DMS 273 treated with DMSO at 0.1 percent for 48 hours (cell line): ENCODE measurements at regions not wholly inside any gene's neighbourhood (a gene's known extent, or its start where the extent isn't known, plus 50 kb on each side); places are given as distances from the start of the nearest gene placed in this dataset.
A peak's percentile ranks its signal among the peaks of the same experiment; 100 is the strongest.
"Not testable (repeated sequence)": the region's sequence is repeated elsewhere in the genome, so short reads cannot be mapped to it uniquely, and the experiment has no call there.

Source experiments
- DNase-seq: peaks from one replicate; lab custom pipeline; 2025; lab: John Stamatoyannopoulos, UW

DNA sequence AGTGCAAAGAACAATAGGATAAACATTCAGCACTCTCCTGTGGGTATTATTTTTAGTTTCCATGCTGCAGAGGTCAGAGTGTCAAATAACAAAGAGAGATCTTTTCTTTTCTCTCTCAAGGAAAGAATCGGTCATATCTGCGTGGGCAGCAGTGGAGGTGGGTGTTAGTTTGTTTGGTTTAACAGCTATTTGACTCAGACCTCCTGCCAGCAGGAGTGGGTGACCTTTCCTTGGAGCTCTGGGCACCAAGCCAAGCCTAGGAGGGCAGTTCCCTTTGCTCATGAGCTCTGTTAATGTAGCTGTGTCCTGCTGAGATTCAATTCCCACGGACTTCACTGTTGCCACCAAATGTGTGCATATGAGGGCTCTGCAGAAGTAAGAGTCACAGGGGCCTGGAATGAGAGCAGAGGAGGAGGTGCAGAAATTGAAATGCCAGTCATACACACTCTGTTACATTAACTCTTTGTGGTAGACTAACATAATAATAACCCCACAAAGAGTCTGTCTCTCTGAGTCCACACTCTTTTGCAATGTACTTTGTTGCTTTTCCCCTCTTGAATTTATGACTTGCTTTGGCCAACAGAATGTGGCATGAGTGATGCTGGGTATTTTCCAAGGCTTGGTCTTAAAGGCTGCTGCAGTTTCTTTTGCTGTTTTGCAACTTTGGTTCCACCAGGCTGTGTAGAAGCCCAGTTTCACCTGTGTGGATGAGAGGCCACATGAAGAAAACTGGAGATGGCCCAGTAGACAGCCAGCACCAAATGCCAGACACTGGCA, 76.0 kb upstream of the GRK3 start:
- DNase-seq, result peak; percentile 14

GRCh38 chr22:25489947-25490346, 74.5 kb upstream of the GRK3 start:
- DNase-seq, result no peak

GRCh38 chr22:25490896-25491295, 73.6 kb upstream of the GRK3 start:
- DNase-seq, result no peak

DNA sequence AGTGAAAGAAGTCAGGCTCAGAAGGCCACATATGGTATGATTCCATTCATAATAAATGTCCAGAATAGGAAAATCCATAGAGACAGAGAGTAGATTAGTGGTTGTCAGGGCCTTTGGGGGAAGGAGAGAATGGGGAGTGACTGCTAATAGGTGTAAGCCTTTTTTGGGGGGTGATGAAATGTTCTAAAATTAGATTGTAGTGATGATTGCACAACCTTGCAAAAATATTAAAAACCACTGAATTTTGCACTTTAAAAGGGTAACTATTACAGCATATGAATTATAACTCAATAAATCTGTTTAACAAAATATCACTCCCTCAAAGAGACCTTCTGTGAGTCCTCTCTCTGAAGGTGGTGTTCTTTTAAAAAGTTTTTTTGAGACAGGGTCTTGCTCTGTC, 72.3 kb upstream of the GRK3 start:
- DNase-seq, result no peak

DNA sequence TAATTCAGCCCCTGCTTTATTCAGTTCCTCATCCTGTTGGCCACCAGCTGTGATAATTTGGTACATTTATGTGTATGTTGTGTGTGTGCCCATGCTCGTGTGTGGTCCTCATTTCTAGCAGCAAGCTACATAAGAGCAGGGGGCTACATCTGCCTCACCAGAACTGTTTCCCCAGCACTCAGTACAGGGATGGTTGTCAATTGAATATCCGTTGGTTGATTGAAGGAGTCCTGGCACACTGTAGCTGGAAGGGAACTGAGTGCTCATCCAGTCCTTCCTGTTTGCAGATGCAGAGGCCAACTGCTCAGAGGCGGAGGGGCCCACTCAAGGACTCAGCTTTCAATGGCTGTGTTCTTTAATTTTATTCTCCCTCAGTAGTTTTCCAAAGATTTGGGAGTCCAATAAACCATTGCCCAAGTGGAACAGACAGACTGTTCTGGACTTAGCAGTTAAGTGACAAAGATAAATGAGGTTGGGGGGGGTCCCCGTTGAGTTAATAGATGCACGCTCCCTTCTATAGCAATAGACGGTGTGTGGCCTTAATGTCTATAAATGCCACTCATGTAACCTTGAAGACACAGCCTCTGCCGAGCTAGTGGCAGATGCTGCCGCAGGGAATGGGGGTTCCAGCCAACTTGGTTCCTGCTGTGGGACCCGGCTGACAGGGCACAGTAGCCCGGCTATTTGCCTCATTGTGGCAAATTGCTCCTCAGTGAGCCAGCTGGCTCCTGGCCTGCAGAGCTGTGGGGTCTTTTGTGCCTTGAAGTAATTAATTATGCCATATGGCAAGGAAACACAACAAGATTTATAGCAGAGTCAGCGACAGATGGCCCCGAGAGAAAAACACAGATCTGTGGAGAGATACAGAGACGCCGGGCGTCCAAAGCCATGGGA, 71.4 kb upstream of the GRK3 start:
- peak; percentile 96 for DNase-seq

- DNase-seq, result peak; percentile 77
Measured at GRCh38 chr22:25493794-25494193, 70.7 kb upstream of the GRK3 start.

- DNase-seq, result no peak
Measured at GRCh38 chr22:25494774-25495173, 69.7 kb upstream of the GRK3 start.

DNA sequence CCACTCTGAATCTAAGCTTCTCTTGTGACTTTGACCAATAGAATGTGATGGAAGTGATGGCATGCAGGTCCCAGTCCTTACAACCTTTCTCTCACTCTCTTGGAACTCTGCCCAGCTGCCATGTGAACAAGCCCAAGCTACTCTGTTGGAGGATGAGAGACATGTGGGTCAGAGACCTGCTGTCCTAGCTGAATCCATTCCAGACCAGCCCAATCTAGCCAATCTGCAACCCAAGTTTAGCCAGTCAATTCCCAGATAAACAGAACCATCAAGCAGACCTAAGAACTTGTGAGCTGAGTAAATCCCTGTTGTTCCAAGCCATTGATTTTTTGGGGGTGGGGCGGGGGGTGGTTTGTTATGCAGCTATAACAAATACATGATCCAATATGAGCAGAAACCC, 69.2 kb upstream of the GRK3 start:
- DNase-seq, result peak; percentile 60

DNA sequence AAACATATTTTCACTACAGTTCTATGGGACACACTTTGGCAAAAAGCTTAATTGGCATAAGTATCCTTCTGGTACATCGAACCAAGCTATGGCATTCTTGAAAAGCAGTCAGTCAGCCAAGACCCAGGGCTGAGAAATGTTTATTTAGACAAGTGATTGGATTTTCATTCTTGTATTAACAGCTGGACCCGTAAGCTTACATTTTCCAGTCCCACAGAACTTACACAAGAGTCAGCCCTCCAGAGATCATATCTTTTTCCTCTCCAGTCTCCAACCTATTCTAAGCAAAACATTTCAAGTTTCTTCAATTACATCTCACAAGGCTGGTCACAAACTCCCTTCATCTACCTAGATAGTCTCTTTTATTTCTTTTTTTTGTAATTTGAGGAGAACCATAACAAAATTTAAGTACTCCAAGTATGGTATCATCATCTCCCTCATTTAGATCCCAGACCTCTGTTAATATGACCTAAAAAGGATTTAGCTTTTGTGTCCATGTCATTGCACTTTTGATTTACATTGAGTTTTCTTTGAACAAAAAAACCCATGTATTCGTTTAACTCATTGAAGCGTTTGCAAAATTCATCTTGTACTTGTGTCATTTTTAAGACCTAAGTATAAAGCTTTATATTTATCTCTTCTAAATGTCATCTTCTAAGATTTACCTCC, 67.9 kb upstream of the GRK3 start:
- DNase-seq, result no peak

DNA sequence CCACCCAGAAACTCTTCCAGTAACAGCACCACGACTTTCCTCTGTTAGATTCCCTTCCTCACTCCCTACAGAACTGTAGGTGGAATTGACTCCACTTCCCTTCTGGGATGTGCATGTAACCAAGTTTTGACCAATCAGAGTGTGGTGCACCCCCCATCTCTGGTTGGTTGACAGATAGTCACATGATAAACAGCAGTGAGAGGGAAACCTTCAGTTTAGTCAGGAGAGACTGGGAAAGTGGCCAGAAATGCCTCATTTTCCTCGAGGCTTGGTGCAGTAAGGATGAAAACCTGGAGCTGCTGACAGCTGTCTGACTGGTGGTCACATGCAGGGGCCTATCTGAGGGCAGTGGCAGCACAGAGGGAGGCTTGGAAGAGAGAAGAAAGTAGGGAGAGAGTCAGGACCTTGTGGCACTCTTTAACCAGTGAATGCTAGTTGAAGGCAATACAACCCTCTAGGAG, 67.3 kb upstream of the GRK3 start:
- DNase-seq, result peak; percentile 29

GRCh38 chr22:25497716-25498115, 66.8 kb upstream of the GRK3 start:
- DNase-seq, result no peak

GRCh38 chr22:25500671-25501070, 63.8 kb upstream of the GRK3 start:
- DNase-seq, result not testable (repeated sequence)

DNA sequence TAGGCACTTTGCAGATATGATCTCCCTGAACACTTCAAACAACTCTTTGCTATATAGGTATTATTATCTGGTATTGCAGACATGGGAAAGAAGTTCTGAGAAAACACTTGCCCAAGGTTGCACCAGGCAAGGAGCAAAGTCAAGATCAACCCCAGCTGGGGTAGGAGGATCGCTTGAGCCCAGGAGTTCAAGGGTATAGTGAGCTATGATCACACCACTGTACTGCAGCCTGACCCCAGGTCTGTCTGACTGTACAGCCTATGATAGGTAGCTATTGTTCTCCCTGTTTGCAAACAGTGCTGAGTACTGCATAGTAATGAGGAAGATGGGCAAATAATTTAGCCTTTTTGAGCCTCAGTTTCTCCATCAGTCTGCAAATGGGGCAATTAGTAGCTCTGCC, 60.5 kb upstream of the GRK3 start:
- DNase-seq, result not testable (repeated sequence)

DNA sequence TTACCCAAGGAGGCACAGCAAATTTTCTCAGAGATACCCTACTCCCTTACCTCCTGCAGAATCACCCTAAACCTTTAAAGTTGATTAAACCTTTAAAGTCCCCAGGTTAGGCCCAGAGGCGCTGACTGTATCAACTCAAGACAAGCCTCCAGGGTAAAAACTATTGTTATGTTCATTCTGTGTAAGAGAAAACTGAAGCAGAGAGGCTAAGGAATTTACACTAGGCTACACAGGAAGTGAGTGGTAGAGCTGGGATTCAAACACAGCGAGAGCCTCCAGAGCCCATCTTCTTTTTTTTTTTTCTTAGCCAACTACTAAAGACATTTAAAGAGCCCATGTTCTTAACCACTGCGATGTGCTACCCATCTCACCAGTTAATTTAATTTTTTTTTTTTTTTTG, 56.3 kb upstream of the GRK3 start:
- DNase-seq, result no peak

DNA sequence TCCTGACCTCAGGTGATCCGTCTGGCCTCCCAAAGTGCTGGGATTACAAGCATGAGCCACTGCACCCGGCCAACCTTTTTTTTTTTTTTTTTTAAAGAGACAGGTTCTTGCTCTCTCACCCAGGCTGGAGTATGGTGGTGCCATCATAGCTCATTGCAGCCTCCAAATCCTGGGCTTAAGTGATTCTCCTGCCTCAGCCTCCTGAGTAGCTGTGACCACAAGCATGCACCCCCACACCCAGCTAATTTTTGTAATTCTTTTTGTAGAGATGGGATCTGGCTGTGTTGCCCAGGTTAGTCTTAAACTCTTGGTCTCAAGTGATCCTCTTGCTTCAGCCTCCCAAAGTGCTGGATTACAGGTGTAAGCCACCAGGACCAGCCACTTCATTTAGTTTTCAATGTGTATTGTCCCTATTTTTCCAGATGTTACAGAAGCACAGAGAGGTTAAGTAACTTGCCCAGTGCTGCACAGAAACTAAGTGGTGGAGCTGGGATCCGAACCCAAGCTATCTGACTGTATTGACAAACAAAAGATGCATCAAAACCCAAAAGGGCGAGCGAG, 55.6 kb upstream of the GRK3 start:
- DNase-seq, result no peak

DNA sequence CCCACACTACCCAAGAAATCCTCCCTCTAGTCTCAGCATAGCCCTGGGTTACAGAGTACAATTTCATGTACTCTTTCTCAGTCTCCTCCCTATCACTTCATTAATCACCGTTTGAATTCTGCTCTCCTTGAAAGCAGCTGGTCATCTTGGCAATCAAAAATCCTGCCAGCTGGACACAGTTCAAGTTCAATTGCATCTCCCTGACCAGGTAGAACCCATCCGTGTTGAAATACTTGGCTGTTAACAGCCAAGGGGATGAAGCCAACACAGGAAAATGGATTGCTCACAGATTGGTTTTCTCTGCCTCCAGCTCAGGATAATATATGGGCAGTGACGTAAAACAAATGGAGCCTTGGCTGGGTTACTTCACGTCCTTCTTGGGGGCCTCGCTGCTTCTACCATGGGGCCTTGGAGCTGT, 55.1 kb upstream of the GRK3 start:
- no peak for DNase-seq

DNA sequence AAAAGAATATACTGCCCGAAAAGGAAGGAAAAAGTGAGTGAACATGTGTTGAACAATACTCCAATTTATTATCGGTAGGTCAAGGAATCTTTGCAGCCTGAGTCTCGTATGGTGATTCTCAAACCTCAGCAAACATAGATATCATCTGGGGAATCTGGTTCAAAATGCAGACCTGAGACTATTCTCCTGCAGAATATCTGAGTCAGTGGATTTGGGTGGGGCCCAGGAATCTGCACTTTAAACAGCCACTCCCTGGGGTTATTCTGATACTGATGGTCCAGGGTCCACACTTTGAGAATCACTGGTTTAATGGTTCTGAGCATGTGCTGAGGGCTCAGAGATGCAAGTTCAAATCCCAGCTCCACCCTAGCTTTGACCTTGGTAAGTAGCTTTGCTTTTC, 53.6 kb upstream of the GRK3 start:
- DNase-seq, result no peak

DNA sequence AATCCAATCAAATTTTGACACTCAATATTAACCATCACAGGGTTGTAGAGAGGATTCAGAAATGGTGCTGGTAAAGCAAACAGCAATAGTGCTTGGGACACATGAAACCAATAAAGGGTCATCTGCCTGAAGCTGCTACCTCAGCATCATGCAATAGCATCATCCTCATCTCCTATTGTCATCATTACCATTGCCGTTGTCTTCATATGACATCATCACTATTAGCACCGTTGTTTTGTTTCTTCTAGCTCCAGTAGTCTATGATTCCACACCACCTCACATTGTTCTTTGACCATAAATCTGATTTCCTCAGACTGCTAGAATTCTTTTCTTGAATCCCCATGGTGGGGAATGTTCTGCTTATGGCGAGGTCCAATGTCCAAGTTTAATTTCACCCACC, 52.8 kb upstream of the GRK3 start:
- DNase-seq, result no peak

DNA sequence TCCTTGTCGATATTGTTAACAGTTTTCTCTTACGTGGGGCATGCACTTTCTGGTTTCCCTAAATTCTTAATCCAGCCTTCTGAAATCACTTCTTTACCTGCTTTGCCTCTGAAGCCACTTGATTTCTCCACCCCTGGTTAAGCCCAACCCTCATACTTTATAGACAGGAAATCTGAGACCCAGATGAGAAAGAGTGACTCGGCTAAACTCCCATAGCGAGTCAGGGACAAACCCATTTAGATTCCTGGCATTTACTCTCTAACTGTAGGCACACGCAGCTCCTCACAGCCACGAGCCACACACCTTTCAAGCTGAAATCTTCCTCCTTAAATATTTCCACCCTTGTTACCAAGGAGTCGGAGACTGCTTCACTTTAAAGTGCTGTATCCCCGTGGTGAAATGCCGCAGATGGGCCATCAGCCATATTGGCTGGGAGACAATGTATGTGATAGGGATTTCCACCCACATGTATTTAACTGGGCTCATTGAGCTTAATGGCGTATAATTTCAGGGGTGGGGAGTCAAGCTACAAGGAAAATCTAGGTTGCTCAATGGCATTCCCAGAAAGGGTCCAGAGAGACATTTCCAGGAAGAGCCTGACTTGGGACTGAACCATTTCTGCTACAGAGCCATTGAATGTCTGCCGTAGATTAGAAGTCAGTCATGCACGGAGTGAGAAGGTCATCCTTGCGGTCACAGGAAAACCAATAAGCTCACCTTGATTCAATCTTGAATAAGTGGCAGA, 49.9 kb upstream of the GRK3 start:
- no peak for DNase-seq
